Activated T-cell treated with anti-CD3 and anti-CD28 coated beads for 4 hours (primary cell): ENCODE measurements at regions not wholly inside any gene's neighbourhood (a gene's known extent, or its start where the extent isn't known, plus 50 kb on each side); places are given as distances from the start of the nearest gene placed in this dataset.
"Not testable (repeated sequence)": the region's sequence is repeated elsewhere in the genome, so short reads cannot be mapped to it uniquely, and the experiment has no call there.

ENCODE experiments used
- DNase-seq: peaks from one replicate; pipeline ENCODE4 v3.0.0-alpha.2; 2020

GRCh38 chr2:136715146-136715545 is 50.2 kb upstream of the THSD7B start:
- no peak for DNase-seq

- DNase-seq: no peak
Observed at GRCh38 chr2:136714452-136714951, 50.8 kb upstream of the THSD7B start.

- DNase-seq: no peak
Observed at GRCh38 chr2:136713739-136714138, 51.6 kb upstream of the THSD7B start.

- DNase-seq: no peak
Observed at GRCh38 chr2:136705336-136705735, 60.0 kb upstream of the THSD7B start.

- DNase-seq: no peak
Observed at GRCh38 chr2:136703214-136703613, 62.1 kb upstream of the THSD7B start.

GRCh38 chr2:136696438-136696837 is 68.9 kb upstream of the THSD7B start:
- DNase-seq: no peak

GRCh38 chr2:136693966-136694365 is 71.4 kb upstream of the THSD7B start:
- DNase-seq: no peak

GRCh38 chr2:136680079-136680478 is 85.3 kb upstream of the THSD7B start:
- not testable (repeated sequence) for DNase-seq

- DNase-seq: no peak
Observed at GRCh38 chr2:136665736-136666135, 99.6 kb upstream of the THSD7B start.

- DNase-seq: no peak
Observed at GRCh38 chr2:136664713-136665405, 100.5 kb upstream of the THSD7B start.

- DNase-seq: no peak
Observed at GRCh38 chr2:136658201-136658600, 107.1 kb upstream of the THSD7B start.

- DNase-seq: no peak
Observed at GRCh38 chr2:136653861-136654260, 111.5 kb upstream of the THSD7B start.

- DNase-seq: no peak
Observed at GRCh38 chr2:136651456-136652010, 113.8 kb upstream of the THSD7B start.

- no peak for DNase-seq
Observed at GRCh38 chr2:136647039-136647438, 118.3 kb upstream of the THSD7B start.

GRCh38 chr2:136645236-136645828 is 120.0 kb upstream of the THSD7B start:
- DNase-seq: no peak

GRCh38 chr2:136639651-136640050 is 125.7 kb upstream of the THSD7B start:
- no peak for DNase-seq

- no peak for DNase-seq
Observed at GRCh38 chr2:136638193-136638592, 127.2 kb upstream of the THSD7B start.

- DNase-seq: no peak
Observed at GRCh38 chr2:136637402-136637801, 127.9 kb upstream of the THSD7B start.

GRCh38 chr2:136628490-136628889 is 136.9 kb upstream of the THSD7B start:
- DNase-seq: no peak

- DNase-seq: no peak
Observed at GRCh38 chr2:136613096-136613495, 152.2 kb upstream of the THSD7B start.

GRCh38 chr2:136612079-136612478 is 153.3 kb upstream of the THSD7B start:
- no peak for DNase-seq

GRCh38 chr2:136611451-136611850 is 153.9 kb upstream of the THSD7B start:
- DNase-seq: no peak

GRCh38 chr2:136582628-136583205 is 182.6 kb upstream of the THSD7B start:
- no peak for DNase-seq

GRCh38 chr2:136572335-136572734 is 193.0 kb upstream of the THSD7B start:
- DNase-seq: no peak
